HCT116 (cell line): ENCODE measurements at regions not wholly inside any gene's neighbourhood (a gene's known extent, or its start where the extent isn't known, plus 50 kb on each side); places are given as distances from the start of the nearest gene placed in this dataset.

Experiments
- ATAC-seq: fragments of 200-7000 bp; cut with Tn5 transposase; 2 replicates; pipeline ENCODE4 v1.9.1; 2020; ENCODE audit warnings: mild to moderate bottlenecking, moderate library complexity
- BruUV-seq: library from RNA; stranded (reverse); fragments of 400-500 nt; replicated peaks from 2 replicates; lab custom pipeline; 2021; lab: Mats Ljungman, UMichigan
- CTCF ChIA-PET: fragments of 300-600 bp; sonication (Branson Sonifier 250); formaldehyde crosslinking; loops from one replicate; lab custom pipeline; 2021; ENCODE audit warnings: antibody characterized with exemption; lab: Charles Lee
- POLR2A ChIA-PET: fragments of 300-600, 350-600 bp; sonication (Branson Sonifier 250); formaldehyde crosslinking; loops from one replicate; lab custom pipeline; 2021; ENCODE audit warnings: antibody characterized with exemption; lab: Charles Lee
- RAD21 ChIA-PET, 2 experiments: fragments of 300-600 bp; sonication (Branson Sonifier 250); formaldehyde crosslinking; loops; one replicate each; lab custom pipeline; 2023; ENCODE audit warnings: low total read pairs in 2 of 2; ENCODE audit not compliant: uncharacterized antibody in 2 of 2, unreplicated experiment in 2 of 2, low non-redundant PET in 1 of 2; lab: Charles Lee
- DNase-seq: peaks from one replicate; pipeline ENCODE4 v3.0.0-alpha.2; 2010; ENCODE audit warnings: low read depth, low spot score
- H2AFZ ChIP-seq: fragments of 200-600 bp; shearing (Covaris generic), sonication (generic); 2 replicates; pipeline ENCODE4 v1.6.1; 2017; ENCODE audit warnings: low read depth, mixed run types, mixed read lengths, antibody characterized with exemption, low read length; ENCODE audit not compliant: poor library complexity, severe bottlenecking
- H3K27ac ChIP-seq: 2 replicates; pipeline ENCODE4 v1.5.1; 2012; ENCODE audit warnings: low read depth, low read length
- H3K27me3 ChIP-seq: fragments of 200-600 bp; sonication (generic); 2 replicates; pipeline ENCODE4 v1.6.1; 2016; ENCODE audit warnings: mixed run types, low read length, mixed read lengths; ENCODE audit not compliant: insufficient read depth
- H3K36me3 ChIP-seq, 2 experiments: fragments of 200-500 bp in 1 of 2; fragments of 200-600 bp in 1 of 2; sonication (Bioruptor generic) in 1 of 2; sonication (generic) in 1 of 2; 2 replicates each; pipeline versions ENCODE4 v1.5.1 to v1.6.1; 2014 to 2016; ENCODE audit warnings: low read length in 2 of 2, inconsistent platforms in 1 of 2, mixed read lengths in 1 of 2, mixed run types in 1 of 2; ENCODE audit not compliant: insufficient read depth in 2 of 2, control insufficient read depth in 1 of 2
- H3K4me1 ChIP-seq, 2 experiments: fragments of 200-600 bp in 1 of 2; sonication (generic) in 1 of 2; 2 replicates each; pipeline versions ENCODE4 v1.5.1 to v1.6.1; 2012 to 2017; ENCODE audit warnings: low read length in 2 of 2, inconsistent platforms in 1 of 2, mild to moderate bottlenecking in 1 of 2, mixed read lengths in 1 of 2, mixed run types in 1 of 2, moderate library complexity in 1 of 2; ENCODE audit not compliant: insufficient read depth in 2 of 2, control insufficient read depth in 1 of 2
- H3K4me2 ChIP-seq: fragments of 200-600 bp; sonication (generic); 2 replicates; pipeline ENCODE4 v1.6.1; 2017; ENCODE audit warnings: mixed run types, low read length, mixed read lengths
- H3K4me3 ChIP-seq, 2 experiments: fragments of 200-600 bp in 1 of 2; sonication (generic) in 1 of 2; replicated peaks in 1 of 2; 2 replicates each; pipeline ENCODE4 v1.5.1; 2011 to 2016; ENCODE audit warnings: low read length in 2 of 2, control low read depth in 1 of 2, low read depth in 1 of 2, mild to moderate bottlenecking in 1 of 2, mixed read lengths in 1 of 2, mixed run types in 1 of 2
- H3K79me2 ChIP-seq: fragments of 200-600 bp; sonication (generic); 2 replicates; pipeline ENCODE4 v1.6.1; 2017; ENCODE audit warnings: mild to moderate bottlenecking, mixed run types, low read length, moderate library complexity, mixed read lengths; ENCODE audit not compliant: insufficient read depth
- H3K9ac ChIP-seq: fragments of 200-600 bp; sonication (generic); 2 replicates; pipeline ENCODE4 v1.6.1; 2016; ENCODE audit warnings: low read length, mixed read lengths
- H3K9me2 ChIP-seq: fragments of 200-600 bp; sonication (generic), shearing (Covaris generic); 2 replicates; pipeline ENCODE4 v1.6.1; 2017; ENCODE audit warnings: mixed run types, mild to moderate bottlenecking, moderate library complexity; ENCODE audit not compliant: insufficient read depth
- H3K9me3 ChIP-seq, 2 experiments: fragments of 200-500 bp in 1 of 2; fragments of 200-600 bp in 1 of 2; sonication (Bioruptor generic) in 1 of 2; sonication (generic) in 1 of 2; 2 replicates each; pipeline ENCODE4 v1.6.1; 2014 to 2017; ENCODE audit warnings: low read length in 2 of 2, mixed read lengths in 2 of 2, inconsistent platforms in 1 of 2, low read depth in 1 of 2, mild to moderate bottlenecking in 1 of 2, mixed run types in 1 of 2, moderate library complexity in 1 of 2; ENCODE audit not compliant: control insufficient read depth in 1 of 2, insufficient read depth in 1 of 2
- H4K20me1 ChIP-seq: fragments of 200-600 bp; sonication (generic), shearing (Covaris generic); 2 replicates; pipeline ENCODE4 v1.6.1; 2017; ENCODE audit warnings: mixed run types, mild to moderate bottlenecking, moderate library complexity; ENCODE audit not compliant: insufficient read depth
- CBX3 ChIP-seq: IDR thresholded peaks from 2 replicates; pipeline ENCODE4 v1.6.1; 2012; ENCODE audit warnings: low read depth
- CEBPB ChIP-seq: IDR thresholded peaks from 2 replicates; pipeline ENCODE4 v1.6.1; 2012; ENCODE audit warnings: low read depth
- CTCF ChIP-seq, 3 experiments: fragments of 200-600 bp in 1 of 3; sonication (generic) in 1 of 3; IDR thresholded peaks in 2 of 3; conservative IDR thresholded peaks in 1 of 3; 2 replicates each; pipeline ENCODE4 v1.5.1; 2012 to 2017; ENCODE audit warnings: low read depth in 2 of 3, low read length in 2 of 3, antibody characterized with exemption in 1 of 3, borderline replicate concordance in 1 of 3, control low read depth in 1 of 3, mild to moderate bottlenecking in 1 of 3, mixed read lengths in 1 of 3, mixed run types in 1 of 3, moderate library complexity in 1 of 3; ENCODE audit not compliant: insufficient read depth in 1 of 3
- EGR1 ChIP-seq: IDR thresholded peaks from 2 replicates; pipeline ENCODE4 v1.6.1; 2012; ENCODE audit warnings: low read depth
- ELF1 ChIP-seq: IDR thresholded peaks from 2 replicates; pipeline ENCODE4 v1.6.1; 2012; ENCODE audit warnings: low read depth, borderline replicate concordance
- POLR2A ChIP-seq: IDR thresholded peaks from 2 replicates; pipeline ENCODE4 v1.7.0; 2011; ENCODE audit warnings: borderline replicate concordance; ENCODE audit not compliant: insufficient read depth, insufficient read length; ENCODE audit errors: extremely low read depth
- POLR2AphosphoS5 ChIP-seq: IDR thresholded peaks from 2 replicates; pipeline ENCODE4 v1.6.1; 2011; ENCODE audit warnings: mild to moderate bottlenecking, low read depth, low read length, moderate library complexity
- REST ChIP-seq: IDR thresholded peaks from 2 replicates; pipeline ENCODE4 v1.6.1; 2012; ENCODE audit warnings: low read depth
- SP1 ChIP-seq: IDR thresholded peaks from 2 replicates; pipeline ENCODE4 v1.6.1; 2012; ENCODE audit warnings: low read depth
- SRF ChIP-seq: IDR thresholded peaks from 2 replicates; pipeline ENCODE4 v1.6.1; 2012; ENCODE audit warnings: low read depth
- TCF7L2 ChIP-seq: IDR thresholded peaks from 2 replicates; pipeline ENCODE4 v1.7.0; 2011; ENCODE audit warnings: borderline replicate concordance, inconsistent platforms; ENCODE audit not compliant: insufficient read depth, insufficient read length; ENCODE audit errors: extremely low read depth
- YY1 ChIP-seq: IDR thresholded peaks from 2 replicates; pipeline ENCODE4 v1.6.1; 2011; ENCODE audit warnings: low read length, low read depth, moderate library complexity, mild to moderate bottlenecking; ENCODE audit not compliant: insufficient replicate concordance; ENCODE audit errors: extremely low read depth
- ZFX ChIP-seq: fragments of 450-650 bp; IDR thresholded peaks from 2 replicates; pipeline ENCODE4 v1.6.1; 2017
- ZNF274 ChIP-seq: fragments of 200-500 bp; sonication (Bioruptor generic); IDR thresholded peaks from 2 replicates; pipeline ENCODE4 v1.6.1; 2014; ENCODE audit warnings: mild to moderate bottlenecking, low read depth, low read length, inconsistent platforms
- intact Hi-C: fragments of 100-400 bp; cut with micrococcal nuclease; formaldehyde crosslinking; loops from 2 replicates; pipeline ENCODE4 v1.10.0; 2022
- TF ChIP-seq, protein P1 (sequence below): IDR thresholded peaks from 2 replicates; pipeline ENCODE4 v1.6.1; 2012

GRCh38 chr3:55267206-55267930, 219.7 kb downstream of the WNT5A start:
- H3K27me3 ChIP-seq: no peaks in the 10 kb centered on the region
- no peaks in the 10 kb centered on the region for H3K4me1 ChIP-seq
- peaks cover 0 to 8% of the 10 kb centered on the region in 2 experiments; a peak in 2 of 4 replicates for H3K9me3 ChIP-seq
- intact Hi-C loops: no loop called here
- ChIA-PET CTCF (no interaction called here), RAD21 (no interaction called here), POLR2A (no interaction called here)
- ATAC-seq: no peak
- no peaks in the 10 kb centered on the region for H3K36me3 ChIP-seq
- H3K9ac ChIP-seq: no peak overlapping the region
- no peak overlapping the region for H3K27ac ChIP-seq
- no peaks in the 10 kb centered on the region for H3K9me2 ChIP-seq
- H3K79me2 ChIP-seq: no peaks in the 10 kb centered on the region
- DNase-seq: no peak
- H3K4me3 ChIP-seq: no peak overlapping the region
- TF ChIP-seq CBX3: no peak
- no peak for TF ChIP-seq CEBPB
- TF ChIP-seq ZFX: no peak
- no TSS peak for BruUV-seq
- no peaks in the 10 kb centered on the region for H4K20me1 ChIP-seq
- H3K4me2 ChIP-seq: no peak overlapping the region
- H2AFZ ChIP-seq: no peak overlapping the region

- ATAC-seq: no peak
- no peak for DNase-seq
- H3K27me3 ChIP-seq: no peaks in the 10 kb centered on the region
- no TSS peak for BruUV-seq
- H2AFZ ChIP-seq: no peak overlapping the region
- H3K4me3 ChIP-seq: no peak overlapping the region
- H3K27ac ChIP-seq: no peak overlapping the region
- no peaks in the 10 kb centered on the region for H3K36me3 ChIP-seq
- H3K9ac ChIP-seq: no peak overlapping the region
- H3K4me2 ChIP-seq: no peak overlapping the region
- intact Hi-C loops: no loop called here
- H3K4me1 ChIP-seq: no peaks in the 10 kb centered on the region
- RAD21 ChIA-PET: no interaction called here
- POLR2A ChIA-PET: no interaction called here
- H3K9me3 ChIP-seq: peaks cover 0 to 8% of the 10 kb centered on the region in 2 experiments; a peak in 2 of 4 replicates
- CTCF ChIA-PET: no interaction called here
- no peaks in the 10 kb centered on the region for H3K79me2 ChIP-seq
- H3K9me2 ChIP-seq: no peaks in the 10 kb centered on the region
- no peaks in the 10 kb centered on the region for H4K20me1 ChIP-seq
- TF ChIP-seq CTCF (IDR thresholded peaks at IDR 0.05 in 2 of 3, conservative IDR thresholded peaks at IDR 0.05 in 1 of 3; ENCODE audit: borderline replicate concordance in 1 of 3, insufficient read depth in 1 of 3, low read depth in 2 of 3, low read length in 2 of 3) (no peak), TCF7L2 (no peak), CBX3 (no peak), YY1 (no peak), EGR1 (no peak), REST (no peak), ZFX (no peak), POLR2A (no peak), SRF (no peak), ZNF274 (no peak), CEBPB (no peak), SP1 (no peak), ELF1 (no peak), POLR2AphosphoS5 (no peak)
- TF ChIP-seq, protein P1, sequence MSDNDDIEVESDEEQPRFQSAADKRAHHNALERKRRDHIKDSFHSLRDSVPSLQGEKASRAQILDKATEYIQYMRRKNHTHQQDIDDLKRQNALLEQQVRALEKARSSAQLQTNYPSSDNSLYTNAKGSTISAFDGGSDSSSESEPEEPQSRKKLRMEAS: no peak
- TF ChIP-seq, all 23 proteins: peak for 0
These were observed 222.2 kb downstream of the WNT5A start for GRCh38 chr3:55264919-55265318.
